ENCODE measurements at regions not wholly inside any gene's neighbourhood (a gene's known extent, or its start where the extent isn't known, plus 50 kb on each side); places are given as distances from the start of the nearest gene placed in this dataset.

GRCh38 chr20:52751571-52751970 is 220.6 kb upstream of the TSHZ2 start:
- no peak for DNase-seq
- Histone ChIP-seq H3K27me3 (replicated peaks) (no peaks in the 10 kb centered on the region), H3K4me3 (ENCODE audit: low read depth, low read length) (no peak overlapping the region), H3K36me3 (replicated peaks) (no peaks in the 10 kb centered on the region), H3K27ac (no peak overlapping the region)
- in situ Hi-C loops (cut with HindIII; ENCODE audit: low pct_ligation_motif_present, low sequenced_read_pairs), result no loop called here
- no peak for TF ChIP-seq CTCF (IDR thresholded peaks at IDR 0.05; ENCODE audit: low read depth, low read length, missing control alignments)

- in situ Hi-C loops (cut with HindIII; ENCODE audit: low pct_ligation_motif_present, low sequenced_read_pairs), result no loop called here
- no peak for DNase-seq
- Histone ChIP-seq H3K27me3 (replicated peaks) (no peaks in the 10 kb centered on the region), H3K36me3 (replicated peaks) (no peaks in the 10 kb centered on the region), H3K27ac (no peak overlapping the region), H3K4me3 (ENCODE audit: low read depth, low read length) (no peak overlapping the region)
- no peak for TF ChIP-seq CTCF (IDR thresholded peaks at IDR 0.05; ENCODE audit: low read depth, low read length, missing control alignments)
These were observed 222.2 kb upstream of the TSHZ2 start for GRCh38 chr20:52749938-52750337.

- TF ChIP-seq CTCF (IDR thresholded peaks at IDR 0.05; ENCODE audit: low read depth, low read length, missing control alignments), result no peak
- Histone ChIP-seq H3K4me3 (ENCODE audit: low read depth, low read length) (no peak overlapping the region), H3K36me3 (replicated peaks) (no peaks in the 10 kb centered on the region), H3K27me3 (replicated peaks) (no peaks in the 10 kb centered on the region), H3K27ac (no peak overlapping the region)
- in situ Hi-C loops (cut with HindIII; ENCODE audit: low pct_ligation_motif_present, low sequenced_read_pairs), result no loop called here
- DNase-seq, result no peak
These were observed 223.2 kb upstream of the TSHZ2 start for GRCh38 chr20:52748990-52749389.

GRCh38 chr20:52748285-52748932 is 223.7 kb upstream of the TSHZ2 start:
- no peaks in the 10 kb centered on the region for H3K36me3 ChIP-seq (replicated peaks)
- no peak overlapping the region for H3K27ac ChIP-seq
- H3K27me3 ChIP-seq (replicated peaks), result no peaks in the 10 kb centered on the region
- in situ Hi-C loops (cut with HindIII; ENCODE audit: low pct_ligation_motif_present, low sequenced_read_pairs), result no loop called here
- DNase-seq, result no peak
- no peak for TF ChIP-seq CTCF (IDR thresholded peaks at IDR 0.05; ENCODE audit: low read depth, low read length, missing control alignments)
- no peak overlapping the region for H3K4me3 ChIP-seq (ENCODE audit: low read depth, low read length)

GRCh38 chr20:52747845-52748284 is 224.3 kb upstream of the TSHZ2 start:
- Histone ChIP-seq H3K27ac (no peak overlapping the region), H3K4me3 (ENCODE audit: low read depth, low read length) (no peak overlapping the region), H3K27me3 (replicated peaks) (no peaks in the 10 kb centered on the region), H3K36me3 (replicated peaks) (no peaks in the 10 kb centered on the region)
- DNase-seq, result no peak
- in situ Hi-C loops (cut with HindIII; ENCODE audit: low pct_ligation_motif_present, low sequenced_read_pairs), result no loop called here
- TF ChIP-seq CTCF (IDR thresholded peaks at IDR 0.05; ENCODE audit: low read depth, low read length, missing control alignments), result no peak

GRCh38 chr20:52746770-52747169 is 225.4 kb upstream of the TSHZ2 start:
- in situ Hi-C loops (cut with HindIII; ENCODE audit: low pct_ligation_motif_present, low sequenced_read_pairs), result no loop called here
- no peak for DNase-seq
- Histone ChIP-seq H3K36me3 (replicated peaks) (no peaks in the 10 kb centered on the region), H3K4me3 (ENCODE audit: low read depth, low read length) (no peak overlapping the region), H3K27me3 (replicated peaks) (no peaks in the 10 kb centered on the region), H3K27ac (no peak overlapping the region)
- TF ChIP-seq CTCF (IDR thresholded peaks at IDR 0.05; ENCODE audit: low read depth, low read length, missing control alignments), result no peak

Data from brain microvascular endothelial cell (primary cell).